Mesenchymal stem cell (in vitro differentiated cells and primary cell): ENCODE measurements at regions not wholly inside any gene's neighbourhood (a gene's known extent, or its start where the extent isn't known, plus 50 kb on each side); places are given as distances from the start of the nearest gene placed in this dataset.

ENCODE experiments used
- DNase-seq: peaks from one replicate; pipeline ENCODE4 v3.0.0-alpha.2; 2013
- H2AFZ ChIP-seq: one replicate; pipeline ENCODE4 v1.6.1; 2013; ENCODE audit warnings: low read depth, mild to moderate bottlenecking, control low read depth, inconsistent platforms, low read length, moderate library complexity
- H2AK5ac ChIP-seq: 2 replicates; pipeline ENCODE4 v1.6.1; 2013; ENCODE audit warnings: low read length, moderate library complexity, mild to moderate bottlenecking, inconsistent platforms; ENCODE audit not compliant: severe bottlenecking
- H2BK120ac ChIP-seq: one replicate; pipeline ENCODE4 v1.6.1; 2013; ENCODE audit warnings: low read depth, mild to moderate bottlenecking, inconsistent platforms, low read length, moderate library complexity
- H2BK12ac ChIP-seq, 2 experiments: one replicate each; pipeline ENCODE4 v1.6.1; 2013; ENCODE audit warnings: inconsistent platforms in 2 of 2, low read length in 2 of 2, mild to moderate bottlenecking in 2 of 2, moderate library complexity in 2 of 2, control low read depth in 1 of 2
- H2BK15ac ChIP-seq: one replicate; pipeline ENCODE4 v1.6.1; 2013; ENCODE audit warnings: mild to moderate bottlenecking, low read depth, inconsistent platforms; ENCODE audit not compliant: poor library complexity, severe bottlenecking
- H2BK5ac ChIP-seq: 2 replicates; pipeline ENCODE4 v1.6.1; 2013; ENCODE audit warnings: low read depth, mild to moderate bottlenecking, low read length, control low read depth, inconsistent platforms; ENCODE audit not compliant: poor library complexity, severe bottlenecking
- H3K14ac ChIP-seq, 2 experiments: one replicate each; pipeline ENCODE4 v1.6.1; 2013; ENCODE audit warnings: inconsistent platforms in 2 of 2, low read length in 2 of 2, control low read depth in 1 of 2, mild to moderate bottlenecking in 1 of 2, moderate library complexity in 1 of 2
- H3K18ac ChIP-seq, 2 experiments: one replicate each; pipeline ENCODE4 v1.6.1; 2013; ENCODE audit warnings: inconsistent platforms in 2 of 2, low read length in 2 of 2, control low read depth in 1 of 2, low read depth in 1 of 2, mild to moderate bottlenecking in 1 of 2
- H3K23ac ChIP-seq, 2 experiments: one replicate each; pipeline ENCODE4 v1.6.1; 2013; ENCODE audit warnings: inconsistent platforms in 2 of 2, low read length in 2 of 2, mild to moderate bottlenecking in 2 of 2, moderate library complexity in 2 of 2, control low read depth in 1 of 2
- H3K27ac ChIP-seq: 2 replicates; pipeline ENCODE4 v1.5.1; 2013; ENCODE audit warnings: mild to moderate bottlenecking, moderate library complexity, low read length, control low read depth, inconsistent platforms; ENCODE audit not compliant: poor library complexity, severe bottlenecking
- H3K27me3 ChIP-seq, 2 experiments: 2 replicates each; pipeline versions ENCODE4 v1.6.1 to v1.7.0; 2013; ENCODE audit warnings: low read length in 2 of 2, mild to moderate bottlenecking in 2 of 2, moderate library complexity in 2 of 2, control low read depth in 1 of 2, inconsistent platforms in 1 of 2; ENCODE audit not compliant: control insufficient read depth in 1 of 2, insufficient read depth in 1 of 2
- H3K36me3 ChIP-seq, 2 experiments: 2 replicates each; pipeline versions ENCODE4 v1.6.1 to v1.7.0; 2013; ENCODE audit warnings: low read length in 2 of 2, control low read depth in 1 of 2, inconsistent platforms in 1 of 2, low read depth in 1 of 2, mild to moderate bottlenecking in 1 of 2; ENCODE audit not compliant: insufficient read depth in 2 of 2, control insufficient read depth in 1 of 2
- H3K4ac ChIP-seq, 2 experiments: one replicate each; pipeline ENCODE4 v1.6.1; 2013; ENCODE audit warnings: inconsistent platforms in 2 of 2, low read length in 2 of 2, mild to moderate bottlenecking in 2 of 2, moderate library complexity in 2 of 2, control low read depth in 1 of 2, low read depth in 1 of 2
- H3K4me1 ChIP-seq: 2 replicates; pipeline ENCODE4 v1.6.1; 2013; ENCODE audit warnings: low read depth, low read length, control low read depth; ENCODE audit not compliant: control insufficient read depth, insufficient read depth
- H3K4me2 ChIP-seq: 2 replicates; pipeline ENCODE4 v1.6.1; 2013; ENCODE audit warnings: low read length, mild to moderate bottlenecking, inconsistent platforms; ENCODE audit not compliant: poor library complexity, severe bottlenecking
- H3K4me3 ChIP-seq, 2 experiments: 2 replicates each; pipeline versions ENCODE4 v1.5.1 to v1.7.0; 2013; ENCODE audit warnings: low read length in 2 of 2, mild to moderate bottlenecking in 2 of 2, control low read depth in 1 of 2, low read depth in 1 of 2; ENCODE audit not compliant: insufficient read depth in 1 of 2
- H3K79me1 ChIP-seq: replicated peaks from 2 replicates; pipeline ENCODE4 v1.6.1; 2013; ENCODE audit warnings: mild to moderate bottlenecking, control low read depth, low read length, inconsistent platforms; ENCODE audit not compliant: poor library complexity, severe bottlenecking
- H3K9ac ChIP-seq: 2 replicates; pipeline ENCODE4 v1.7.0; 2013; ENCODE audit warnings: mild to moderate bottlenecking, low read length, moderate library complexity
- H3K9me3 ChIP-seq: 2 replicates; pipeline ENCODE4 v1.7.0; 2013; ENCODE audit warnings: mild to moderate bottlenecking, low read length; ENCODE audit not compliant: control insufficient read depth
- H4K8ac ChIP-seq: one replicate; pipeline ENCODE4 v1.6.1; 2013; ENCODE audit warnings: inconsistent platforms, mild to moderate bottlenecking, low read length, moderate library complexity
- H4K91ac ChIP-seq: one replicate; pipeline ENCODE4 v1.6.1; 2013; ENCODE audit warnings: mild to moderate bottlenecking, low read length, inconsistent platforms
- WGBS: methylation state at CpG from one replicate; pipeline ENCODE4 v1.1.7; 2013; ENCODE audit warnings: mixed read lengths; 5-methylcytosine and 5-hydroxymethylcytosine counted together

DNA sequence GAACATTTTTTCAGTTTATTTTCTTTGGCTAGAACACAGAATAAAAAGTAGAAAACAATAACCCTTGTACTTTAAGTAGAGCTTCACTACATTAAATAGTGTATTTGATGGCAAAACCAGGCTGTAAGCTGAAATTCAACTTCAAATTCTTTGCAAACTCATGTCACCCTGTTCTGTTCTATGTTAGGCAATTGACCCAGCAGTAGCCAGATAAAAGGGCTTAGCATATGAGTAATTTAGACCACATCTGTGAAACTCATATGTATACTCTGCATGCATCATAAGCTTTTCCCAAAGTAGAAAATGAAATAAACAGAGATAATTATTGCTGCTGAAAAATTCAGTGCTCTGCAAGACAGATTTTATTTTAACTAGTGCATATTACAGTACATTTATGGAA is 150.2 kb downstream of the GNAI1 start:
- H3K4me3 ChIP-seq: no peak overlapping the region
- no peak overlapping the region for H4K91ac ChIP-seq
- no peak overlapping the region for H2BK12ac ChIP-seq
- no peak overlapping the region for H2BK120ac ChIP-seq
- H3K4ac ChIP-seq: no peak overlapping the region
- no peak overlapping the region for H2AK5ac ChIP-seq
- no peaks in the 10 kb centered on the region for H3K79me1 ChIP-seq
- no peak overlapping the region for H2AFZ ChIP-seq
- H3K4me2 ChIP-seq: no peak overlapping the region
- H3K4me1 ChIP-seq: peaks cover 8% of the 10 kb centered on the region
- no peak overlapping the region for H3K9ac ChIP-seq
- H3K23ac ChIP-seq: no peak overlapping the region
- no peak overlapping the region for H3K18ac ChIP-seq
- no peak overlapping the region for H3K14ac ChIP-seq
- no peak overlapping the region for H2BK5ac ChIP-seq
- H3K27ac ChIP-seq: no peak overlapping the region
- no peaks in the 10 kb centered on the region for H3K36me3 ChIP-seq
- H3K9me3 ChIP-seq: no peaks in the 10 kb centered on the region
- no peak overlapping the region for H4K8ac ChIP-seq
- no peak overlapping the region for H2BK15ac ChIP-seq
- H3K27me3 ChIP-seq: no peaks in the 10 kb centered on the region
- DNase-seq: peak; percentile 90

DNA sequence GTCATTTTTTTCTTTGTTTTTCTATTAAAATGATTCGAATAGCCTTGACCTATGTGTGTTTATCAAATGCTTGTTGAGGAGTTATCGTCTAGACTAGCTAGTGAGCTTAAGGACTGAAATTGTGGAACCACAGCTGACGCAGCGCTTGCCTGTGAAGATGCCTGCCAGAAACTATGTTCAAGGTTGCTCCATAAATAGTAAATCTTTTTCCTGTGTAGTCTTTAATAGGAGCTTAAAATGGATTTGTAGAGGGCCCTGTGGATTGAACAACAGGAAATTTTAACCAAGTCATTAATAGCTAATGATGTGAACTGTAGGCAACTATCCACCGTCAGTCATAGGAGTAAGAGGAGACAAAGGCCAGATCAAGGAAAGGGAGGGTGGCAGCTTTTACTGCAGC is 145.1 kb downstream of the GNAI1 start:
- Histone ChIP-seq H2BK12ac (no peak overlapping the region), H3K23ac (no peak overlapping the region), H3K9me3 (no peaks in the 10 kb centered on the region), H2BK15ac (no peak overlapping the region), H3K27me3 (no peaks in the 10 kb centered on the region), H2AFZ (no peak overlapping the region), H3K18ac (peak overlapping the region in 1 of 2 experiments; percentile 6), H2BK120ac (no peak overlapping the region), H2BK5ac (no peak overlapping the region), H3K27ac (no peak overlapping the region), H3K79me1 (no peaks in the 10 kb centered on the region), H3K4me3 (no peak overlapping the region), H3K4ac (no peak overlapping the region), H2AK5ac (no peak overlapping the region), H3K4me1 (peaks cover 2% of the 10 kb centered on the region), H3K9ac (no peak overlapping the region), H4K91ac (no peak overlapping the region), H3K36me3 (no peaks in the 10 kb centered on the region), H3K4me2 (no peak overlapping the region), H3K14ac (no peak overlapping the region), H4K8ac (no peak overlapping the region)
- WGBS: 19% methylated on average over 4 of the region's 5 CpGs
- DNase-seq: peak; percentile 90

GRCh38 chr7:80278737-80279136 is 144.1 kb downstream of the GNAI1 start:
- no peak overlapping the region for H3K4me2 ChIP-seq
- no peak overlapping the region for H3K23ac ChIP-seq
- H3K9ac ChIP-seq: peak overlapping the region; percentile 50
- no CpG with 5 or more reads among the region's 2 CpGs for WGBS
- no peak overlapping the region for H2AFZ ChIP-seq
- no peak overlapping the region for H4K91ac ChIP-seq
- no peak overlapping the region for H3K4me3 ChIP-seq
- no peaks in the 10 kb centered on the region for H3K9me3 ChIP-seq
- H2BK12ac ChIP-seq: no peak overlapping the region
- no peak overlapping the region for H2BK15ac ChIP-seq
- peak; percentile 32 for DNase-seq
- no peaks in the 10 kb centered on the region for H3K36me3 ChIP-seq
- H3K4me1 ChIP-seq: peaks cover under 1% of the 10 kb centered on the region
- no peak overlapping the region for H3K4ac ChIP-seq
- no peaks in the 10 kb centered on the region for H3K27me3 ChIP-seq
- H2BK5ac ChIP-seq: no peak overlapping the region
- H2BK120ac ChIP-seq: no peak overlapping the region
- H3K18ac ChIP-seq: no peak overlapping the region
- H3K27ac ChIP-seq: peak overlapping the region; percentile 62
- H2AK5ac ChIP-seq: no peak overlapping the region
- no peaks in the 10 kb centered on the region for H3K79me1 ChIP-seq
- H4K8ac ChIP-seq: no peak overlapping the region
- H3K14ac ChIP-seq: no peak overlapping the region

GRCh38 chr7:80277434-80278427 is 143.1 kb downstream of the GNAI1 start:
- no peak overlapping the region for H3K14ac ChIP-seq
- no peak overlapping the region for H3K4me3 ChIP-seq
- no peak overlapping the region for H2AFZ ChIP-seq
- peak overlapping the region; percentile 50 for H3K9ac ChIP-seq
- no peak overlapping the region for H2AK5ac ChIP-seq
- H3K4me2 ChIP-seq: no peak overlapping the region
- no peaks in the 10 kb centered on the region for H3K36me3 ChIP-seq
- H4K8ac ChIP-seq: no peak overlapping the region
- 0% methylated on average over 3 of the region's 6 CpGs for WGBS
- H3K79me1 ChIP-seq: no peaks in the 10 kb centered on the region
- H3K9me3 ChIP-seq: no peaks in the 10 kb centered on the region
- H2BK5ac ChIP-seq: no peak overlapping the region
- H2BK15ac ChIP-seq: no peak overlapping the region
- no peak overlapping the region for H4K91ac ChIP-seq
- H2BK120ac ChIP-seq: no peak overlapping the region
- H3K27ac ChIP-seq: peak overlapping the region; percentile 99
- H2BK12ac ChIP-seq: no peak overlapping the region
- H3K23ac ChIP-seq: no peak overlapping the region
- H3K4me1 ChIP-seq: no peaks in the 10 kb centered on the region
- H3K18ac ChIP-seq: no peak overlapping the region
- DNase-seq: peak; percentile 90
- no peak overlapping the region for H3K4ac ChIP-seq
- H3K27me3 ChIP-seq: no peaks in the 10 kb centered on the region
